Coronary artery (tissue), 2 donors: ENCODE measurements at regions not wholly inside any gene's neighbourhood (a gene's known extent, or its start where the extent isn't known, plus 50 kb on each side); places are given as distances from the start of the nearest gene placed in this dataset.

Experiments used
- DNase-seq: peaks from one replicate; pipeline ENCODE4 v3.0.0-alpha.2; 2017; ENCODE audit warnings: low spot score
- H3K27ac ChIP-seq, 2 donors: fragments of 200-600 bp; sonication (generic); one replicate each; pipeline ENCODE4 v1.5.1; 2016 to 2019
- H3K4me3 ChIP-seq: fragments of 200-600 bp; sonication (generic); 2 replicates; pipeline ENCODE4 v1.5.1; 2016; ENCODE audit warnings: mild to moderate bottlenecking, moderate library complexity
- TF ChIP-seq, protein P1 (sequence below): fragments of 200-600 bp; sonication (generic); IDR thresholded peaks from one replicate; pipeline ENCODE4 v1.5.1; 2019; ENCODE audit warnings: antibody characterized with exemption

- TF ChIP-seq, protein P1, sequence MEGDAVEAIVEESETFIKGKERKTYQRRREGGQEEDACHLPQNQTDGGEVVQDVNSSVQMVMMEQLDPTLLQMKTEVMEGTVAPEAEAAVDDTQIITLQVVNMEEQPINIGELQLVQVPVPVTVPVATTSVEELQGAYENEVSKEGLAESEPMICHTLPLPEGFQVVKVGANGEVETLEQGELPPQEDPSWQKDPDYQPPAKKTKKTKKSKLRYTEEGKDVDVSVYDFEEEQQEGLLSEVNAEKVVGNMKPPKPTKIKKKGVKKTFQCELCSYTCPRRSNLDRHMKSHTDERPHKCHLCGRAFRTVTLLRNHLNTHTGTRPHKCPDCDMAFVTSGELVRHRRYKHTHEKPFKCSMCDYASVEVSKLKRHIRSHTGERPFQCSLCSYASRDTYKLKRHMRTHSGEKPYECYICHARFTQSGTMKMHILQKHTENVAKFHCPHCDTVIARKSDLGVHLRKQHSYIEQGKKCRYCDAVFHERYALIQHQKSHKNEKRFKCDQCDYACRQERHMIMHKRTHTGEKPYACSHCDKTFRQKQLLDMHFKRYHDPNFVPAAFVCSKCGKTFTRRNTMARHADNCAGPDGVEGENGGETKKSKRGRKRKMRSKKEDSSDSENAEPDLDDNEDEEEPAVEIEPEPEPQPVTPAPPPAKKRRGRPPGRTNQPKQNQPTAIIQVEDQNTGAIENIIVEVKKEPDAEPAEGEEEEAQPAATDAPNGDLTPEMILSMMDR, result no peak
- Histone ChIP-seq H3K4me3 (no peak overlapping the region), H3K27ac (no peak overlapping the region)
- no peak for DNase-seq
Observed at GRCh38 chr6:66931787-66932186, 1224.8 kb upstream of the EYS start.

DNA sequence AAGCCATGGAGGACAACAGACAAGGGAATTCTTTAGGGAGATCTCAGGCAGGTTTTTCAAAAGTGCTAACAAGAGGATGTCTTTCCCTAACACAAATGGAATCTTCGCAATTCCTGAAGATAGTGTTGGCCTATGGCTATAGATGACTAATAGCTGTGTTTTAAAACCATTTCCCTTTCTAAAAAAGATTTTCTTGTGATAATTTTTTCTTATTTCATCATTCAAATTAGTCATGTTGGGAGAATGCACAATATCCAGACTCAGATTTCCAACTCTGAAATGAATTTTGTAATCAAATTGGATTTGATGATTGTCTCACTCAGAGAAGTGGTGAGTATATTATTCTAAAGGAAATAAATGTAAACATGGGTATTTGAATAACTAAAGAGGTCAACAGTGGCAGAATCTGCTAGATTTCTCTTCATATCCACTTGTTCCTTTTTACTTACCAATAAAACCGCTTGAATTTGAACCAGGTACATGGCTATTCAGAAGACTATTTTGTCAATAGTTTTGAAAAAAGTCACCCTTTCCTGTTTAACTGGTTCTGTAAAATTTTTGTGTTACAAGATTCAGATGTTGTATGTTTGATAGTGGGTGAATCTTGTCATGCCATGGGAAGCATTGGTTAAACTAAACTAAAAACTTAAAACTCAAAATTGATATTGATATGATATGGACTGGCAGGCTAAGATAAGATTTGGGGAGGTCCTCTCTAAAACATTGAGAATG lies 1223.7 kb upstream of the EYS start:
- Histone ChIP-seq H3K4me3 (no peak overlapping the region), H3K27ac (no peak overlapping the region)
- no peak for DNase-seq
- TF ChIP-seq, protein P1, result no peak

- TF ChIP-seq, protein P1, result no peak
- no peak for DNase-seq
- Histone ChIP-seq H3K27ac (no peak overlapping the region), H3K4me3 (no peak overlapping the region)
Observed at GRCh38 chr6:66926060-66926459, 1219.0 kb upstream of the EYS start.

- Histone ChIP-seq H3K27ac (no peak overlapping the region), H3K4me3 (no peak overlapping the region)
- no peak for DNase-seq
- TF ChIP-seq, protein P1, result no peak
Observed at GRCh38 chr6:66913657-66914056, 1206.6 kb upstream of the EYS start.

DNA sequence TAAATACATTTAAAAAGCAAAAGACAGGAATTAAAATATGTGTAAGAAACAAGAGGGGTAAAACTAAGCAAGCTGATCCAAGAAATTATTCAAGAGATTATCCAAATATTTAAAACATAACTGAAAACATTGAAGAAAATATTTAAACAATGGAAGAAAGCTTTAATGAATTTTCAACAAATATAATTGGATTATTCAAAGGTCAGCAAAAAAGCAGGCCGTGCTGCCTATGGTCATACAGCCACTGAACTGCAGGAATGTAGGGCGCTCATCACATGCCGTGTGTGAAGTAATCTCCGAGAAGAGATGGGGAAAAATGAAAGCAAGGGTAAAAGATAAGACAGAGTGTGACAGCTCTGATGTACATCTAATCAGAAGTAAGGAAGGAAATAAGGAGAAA lies 1195.4 kb upstream of the EYS start:
- TF ChIP-seq, protein P1, result no peak
- Histone ChIP-seq H3K27ac (no peak overlapping the region), H3K4me3 (no peak overlapping the region)
- no peak for DNase-seq

DNA sequence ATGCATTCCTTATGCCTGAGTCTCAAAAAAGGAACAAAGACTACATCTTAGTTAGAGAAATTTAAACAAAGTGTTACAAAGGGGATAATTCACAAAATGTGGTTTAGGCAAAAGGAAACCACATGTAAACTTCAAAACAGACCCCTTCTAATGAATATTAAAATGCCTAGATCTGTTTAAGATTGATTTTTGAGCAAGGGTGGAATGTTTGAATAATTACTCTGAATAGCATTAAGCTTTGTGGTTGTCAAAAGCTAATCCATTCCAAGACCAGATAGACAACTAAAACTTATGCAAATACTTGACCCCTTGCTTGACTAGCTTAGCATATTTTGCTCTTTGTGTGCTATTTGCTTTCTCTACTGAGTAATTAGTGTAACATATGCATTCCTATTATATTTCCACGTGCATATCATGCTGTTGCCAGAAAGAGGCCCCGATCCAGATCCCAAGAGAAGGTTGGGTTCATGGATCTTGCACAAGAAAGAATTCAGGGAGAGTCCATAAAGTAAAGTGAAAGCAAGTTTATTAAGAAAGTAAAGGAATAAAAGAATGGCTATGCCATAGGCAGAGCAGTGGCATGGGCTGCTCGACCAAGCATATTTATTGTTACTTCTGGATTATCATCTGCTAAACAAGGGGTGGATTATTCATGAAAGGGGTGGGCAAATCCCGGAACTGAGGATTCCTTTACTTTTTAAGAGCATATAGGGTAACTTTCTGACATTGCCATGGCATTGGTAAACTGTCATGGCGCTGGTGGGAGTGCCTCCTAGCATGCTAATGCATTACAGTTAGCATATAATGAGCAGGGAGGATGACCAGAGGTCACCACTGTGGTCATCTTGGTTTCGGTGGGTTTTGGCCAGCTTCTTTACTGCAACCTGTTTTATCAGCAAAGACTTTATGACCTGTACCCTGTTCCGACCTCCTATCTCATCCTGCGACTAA lies 1193.4 kb upstream of the EYS start:
- Histone ChIP-seq H3K27ac (no peak overlapping the region), H3K4me3 (no peak overlapping the region)
- DNase-seq, result no peak
- TF ChIP-seq, protein P1, result no peak
